SU-DHL-6 (cell line): ENCODE measurements at regions not wholly inside any gene's neighbourhood (a gene's known extent, or its start where the extent isn't known, plus 50 kb on each side); places are given as distances from the start of the nearest gene placed in this dataset.

ENCODE experiments used
- H2AFZ ChIP-seq: fragments of 200-600 bp; sonication (generic); 2 replicates; pipeline ENCODE4 v1.6.1; 2014; ENCODE audit warnings: low read depth, mild to moderate bottlenecking, moderate library complexity, mixed read lengths, antibody characterized with exemption, low read length; ENCODE audit not compliant: severe bottlenecking
- H3F3A ChIP-seq: fragments of 200-600 bp; shearing (Covaris generic); 2 replicates; pipeline ENCODE4 v1.6.0; 2016; ENCODE audit warnings: antibody characterized with exemption, mild to moderate bottlenecking; ENCODE audit not compliant: insufficient read depth
- H3K27ac ChIP-seq: fragments of 200-600 bp; sonication (generic); 2 replicates; pipeline ENCODE4 v1.5.1; 2016; ENCODE audit warnings: low read depth, mild to moderate bottlenecking, low read length, moderate library complexity, mixed read lengths
- H3K27me3 ChIP-seq: fragments of 200-600 bp; sonication (generic), shearing (Covaris generic); 2 replicates; pipeline ENCODE4 v1.6.0; 2014; ENCODE audit warnings: mild to moderate bottlenecking, low read length
- H3K36me3 ChIP-seq: fragments of 200-600 bp; sonication (generic); 2 replicates; pipeline ENCODE4 v1.6.1; 2014; ENCODE audit warnings: mild to moderate bottlenecking, low read length, mixed read lengths
- H3K4me2 ChIP-seq: fragments of 300-600, 200-600 bp; shearing (Covaris generic), sonication (generic); 2 replicates; pipeline ENCODE4 v1.6.0; 2014; ENCODE audit warnings: low read length, low read depth, mild to moderate bottlenecking; ENCODE audit not compliant: poor library complexity, severe bottlenecking
- H3K4me3 ChIP-seq: fragments of 200-600 bp; sonication (generic); 2 replicates; pipeline ENCODE4 v1.5.1; 2014; ENCODE audit warnings: antibody characterized with exemption, low read length, mild to moderate bottlenecking, mixed read lengths; ENCODE audit not compliant: insufficient read depth, poor library complexity, severe bottlenecking
- H3K79me2 ChIP-seq: fragments of 200-600 bp; sonication (generic); 2 replicates; pipeline ENCODE4 v1.6.1; 2014; ENCODE audit warnings: mild to moderate bottlenecking, low read length, moderate library complexity; ENCODE audit not compliant: insufficient read depth
- H3K9ac ChIP-seq: fragments of 200-600 bp; sonication (generic); 2 replicates; pipeline ENCODE4 v1.7.0; 2014; ENCODE audit warnings: mild to moderate bottlenecking, low read length
- H3K9me2 ChIP-seq: fragments of 200-600 bp; sonication (generic); replicated peaks from 2 replicates; pipeline ENCODE4 v1.6.1; 2014; ENCODE audit warnings: low read length; ENCODE audit not compliant: insufficient read depth
- H3K9me3 ChIP-seq: fragments of 200-600 bp; sonication (generic); 2 replicates; pipeline ENCODE4 v1.6.1; 2014; ENCODE audit warnings: low read length, mixed read lengths; ENCODE audit not compliant: insufficient read depth
- H4K20me1 ChIP-seq: fragments of 200-600 bp; sonication (generic); 2 replicates; pipeline ENCODE4 v1.6.1; 2014; ENCODE audit warnings: low read depth, mild to moderate bottlenecking, antibody characterized with exemption, low read length, moderate library complexity, mixed read lengths
- CTCF ChIP-seq: fragments of 200-600 bp; sonication (generic); IDR thresholded peaks from one replicate; pipeline ENCODE4 v1.5.1; 2017; ENCODE audit warnings: antibody characterized with exemption, mild to moderate bottlenecking, low read length, moderate library complexity; ENCODE audit not compliant: insufficient read depth, poor library complexity, severe bottlenecking
- EZH2phosphoT487 ChIP-seq: fragments of 200-600 bp; sonication (generic), shearing (Covaris generic); conservative IDR thresholded peaks from 2 replicates; pipeline ENCODE4 v1.6.1; 2018; ENCODE audit warnings: mild to moderate bottlenecking, antibody characterized with exemption, low read length, moderate library complexity, mixed read lengths

GRCh38 chr10:124294811-124295770 is 123.6 kb downstream of the OAT start:
- Histone ChIP-seq H3K79me2 (no peaks in the 10 kb centered on the region), H3K9ac (no peak overlapping the region), H3F3A (no peaks in the 10 kb centered on the region), H3K9me3 (peaks cover 3% of the 10 kb centered on the region; the same call in 1 of the 2 replicates), H3K4me3 (no peak overlapping the region), H3K36me3 (no peaks in the 10 kb centered on the region), H4K20me1 (no peaks in the 10 kb centered on the region), H3K9me2 (no peaks in the 10 kb centered on the region), H3K27ac (no peak overlapping the region), H2AFZ (no peak overlapping the region), H3K4me2 (no peak overlapping the region), H3K27me3 (no peaks in the 10 kb centered on the region)
- TF ChIP-seq CTCF (no peak), EZH2phosphoT487 (no peak)

GRCh38 chr10:124293616-124294449 is 124.9 kb downstream of the OAT start:
- no peaks in the 10 kb centered on the region for H4K20me1 ChIP-seq
- no peaks in the 10 kb centered on the region for H3K79me2 ChIP-seq
- H3F3A ChIP-seq, result no peaks in the 10 kb centered on the region
- H2AFZ ChIP-seq, result no peak overlapping the region
- H3K4me3 ChIP-seq, result no peak overlapping the region
- H3K9me2 ChIP-seq, result no peaks in the 10 kb centered on the region
- H3K9ac ChIP-seq, result no peak overlapping the region
- H3K27ac ChIP-seq, result no peak overlapping the region
- TF ChIP-seq CTCF (no peak), EZH2phosphoT487 (no peak)
- H3K36me3 ChIP-seq, result no peaks in the 10 kb centered on the region
- H3K4me2 ChIP-seq, result no peak overlapping the region
- H3K27me3 ChIP-seq, result no peaks in the 10 kb centered on the region
- H3K9me3 ChIP-seq, result no peaks in the 10 kb centered on the region

- Histone ChIP-seq H3K27me3 (no peaks in the 10 kb centered on the region), H3K79me2 (no peaks in the 10 kb centered on the region), H3K4me2 (no peak overlapping the region), H3K9me3 (no peaks in the 10 kb centered on the region), H3K4me3 (no peak overlapping the region), H3K9me2 (no peaks in the 10 kb centered on the region), H3K9ac (no peak overlapping the region), H3K36me3 (no peaks in the 10 kb centered on the region), H3K27ac (no peak overlapping the region), H2AFZ (no peak overlapping the region), H4K20me1 (no peaks in the 10 kb centered on the region), H3F3A (no peaks in the 10 kb centered on the region)
- TF ChIP-seq EZH2phosphoT487, result no peak
- TF ChIP-seq CTCF, result no peak
These were observed 125.7 kb downstream of the OAT start for GRCh38 chr10:124292911-124293615.
